ENCODE measurements at regions not wholly inside any gene's neighbourhood (a gene's known extent, or its start where the extent isn't known, plus 50 kb on each side); places are given as distances from the start of the nearest gene placed in this dataset.
"Not testable (repeated sequence)": the region's sequence is repeated elsewhere in the genome, so short reads cannot be mapped to it uniquely, and the experiment has no call there.

- DNase-seq, result no peak
Measured at GRCh38 chrX:150255441-150256296, 107.4 kb upstream of the MAMLD1 start.

DNA sequence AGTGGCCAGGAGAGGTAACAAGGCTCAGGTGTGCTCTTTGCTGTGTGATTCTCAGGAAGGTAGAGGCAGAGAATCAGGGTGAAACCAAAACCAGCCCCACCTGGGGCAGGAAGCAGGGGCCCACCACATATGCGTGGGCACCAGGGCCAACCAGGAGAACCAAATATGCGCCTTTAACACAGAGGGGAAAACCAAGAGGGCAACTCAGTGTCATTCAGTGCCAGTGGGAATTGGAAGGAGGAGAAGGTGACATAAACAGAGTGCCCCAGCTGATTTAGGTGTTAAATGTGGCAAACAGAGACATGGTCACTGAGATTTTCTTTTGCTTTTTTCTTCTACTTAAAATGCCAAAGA is 106.8 kb upstream of the MAMLD1 start:
- no peak for DNase-seq

DNA sequence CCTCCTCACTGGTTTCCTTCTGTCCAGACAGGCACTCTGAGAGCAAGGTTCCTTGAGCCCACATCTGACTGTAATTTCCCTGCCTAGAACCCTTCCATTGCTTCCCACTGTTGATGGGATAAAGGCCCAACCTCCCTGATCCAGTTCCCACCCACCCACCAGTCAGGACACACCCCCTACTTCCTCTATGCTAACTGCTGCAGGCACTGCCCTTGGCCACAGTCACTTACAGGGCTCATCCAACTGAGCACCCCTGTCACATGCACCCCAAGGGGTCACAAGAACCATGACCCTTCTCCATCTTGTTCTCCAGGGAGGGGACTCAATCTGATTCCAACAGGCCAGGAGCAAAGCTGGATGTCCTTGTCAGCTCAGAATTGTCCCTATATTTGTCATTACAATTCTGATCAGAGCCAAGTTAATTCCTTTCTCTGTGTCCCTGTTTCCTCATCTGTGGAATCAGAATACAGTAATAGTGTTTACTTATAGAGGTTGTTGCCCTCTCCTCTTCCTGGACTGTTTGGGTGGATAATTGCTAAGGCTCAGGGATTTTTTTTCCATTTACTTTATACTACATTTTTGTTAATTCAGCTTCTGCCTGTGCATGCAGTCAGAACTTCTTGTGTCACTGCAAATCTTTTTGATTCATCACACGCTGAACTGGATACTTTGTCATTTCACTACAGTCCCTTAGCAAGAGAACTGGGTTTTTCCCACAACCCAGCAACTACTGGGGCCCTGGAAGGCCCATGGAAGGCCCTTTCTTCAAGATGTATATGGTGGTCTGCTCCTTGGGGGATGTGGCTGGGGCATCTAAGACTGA is 105.6 kb upstream of the MAMLD1 start:
- DNase-seq, result no peak

- no peak for DNase-seq
Measured at GRCh38 chrX:150258176-150258425, 105.0 kb upstream of the MAMLD1 start.

DNA sequence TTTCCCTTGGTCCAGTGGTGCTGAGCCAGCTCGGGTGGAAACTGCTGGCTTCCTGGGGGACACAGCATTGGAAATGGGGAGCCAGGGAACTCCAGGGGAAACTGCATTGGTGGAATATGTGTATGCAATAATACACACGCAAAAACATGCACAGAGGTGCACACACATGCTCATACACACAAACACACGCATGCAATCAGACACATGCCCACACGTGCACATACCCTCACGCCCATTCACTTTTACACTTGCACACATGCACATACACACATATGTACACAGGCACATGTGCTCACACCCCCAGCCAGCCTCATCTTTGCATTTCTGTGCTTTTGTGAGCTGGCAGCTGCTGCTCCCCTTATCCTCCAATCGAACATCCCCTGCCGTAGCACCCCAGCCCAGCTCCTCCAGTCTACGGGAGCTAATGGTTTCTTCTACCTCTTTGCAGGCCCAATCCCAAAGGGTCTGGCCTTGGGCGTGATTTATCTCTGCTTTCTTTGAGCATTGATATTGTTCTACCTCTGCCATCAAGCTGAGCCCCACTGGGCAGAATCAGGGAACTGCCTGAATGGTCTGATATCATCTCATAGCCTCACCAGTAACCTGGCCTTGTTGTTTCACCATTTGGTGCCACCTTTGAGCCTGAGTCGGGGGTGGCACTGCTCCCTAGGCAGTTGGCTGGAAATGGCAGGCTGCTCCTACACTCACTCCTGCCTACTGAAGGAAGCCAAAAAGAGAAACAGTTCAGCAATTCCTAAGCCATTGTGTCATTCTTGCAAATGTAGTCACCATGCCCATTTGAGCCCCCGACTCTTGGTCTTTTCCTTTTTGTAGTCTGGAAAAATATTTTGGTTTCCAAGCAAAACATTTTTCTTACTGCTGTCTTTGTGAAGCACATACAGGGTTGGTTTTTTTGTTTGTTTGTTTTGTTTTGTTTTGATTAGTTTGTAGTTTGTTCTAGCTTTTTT is 104.4 kb upstream of the MAMLD1 start:
- DNase-seq, result no peak

- no peak for DNase-seq
Measured at GRCh38 chrX:150262456-150262855, 100.7 kb upstream of the MAMLD1 start.

DNA sequence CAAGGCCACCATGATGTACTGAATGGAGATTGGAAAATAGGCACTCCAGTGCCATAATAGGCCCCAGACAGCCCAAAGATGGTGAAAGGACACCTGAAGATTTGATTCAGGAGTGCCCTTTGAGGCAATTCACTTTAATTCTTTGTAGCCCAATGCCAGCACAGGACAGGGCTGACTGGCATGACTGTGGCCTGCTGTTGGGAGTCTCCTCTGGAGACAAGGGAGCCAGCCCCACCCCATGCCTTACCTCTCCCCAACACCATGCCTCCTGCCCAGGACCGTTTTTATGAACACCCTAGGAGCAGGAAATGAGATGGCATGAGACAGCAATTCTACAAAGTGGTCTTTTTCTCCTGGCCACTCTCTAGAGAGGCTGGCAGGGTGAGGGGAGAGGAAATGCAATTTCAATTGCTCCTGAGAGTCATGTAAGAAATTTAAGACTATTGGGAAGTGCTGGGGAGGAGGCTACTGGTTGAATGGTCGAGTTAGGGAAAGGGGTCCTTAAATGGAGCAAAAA is 94.2 kb upstream of the MAMLD1 start:
- DNase-seq, result no peak

- DNase-seq, result no peak
Measured at GRCh38 chrX:150269605-150270254, 93.4 kb upstream of the MAMLD1 start.

GRCh38 chrX:150270622-150271021 is 92.5 kb upstream of the MAMLD1 start:
- no peak for DNase-seq

- not testable (repeated sequence) for DNase-seq
Measured at GRCh38 chrX:150273575-150274294, 89.4 kb upstream of the MAMLD1 start.

- DNase-seq, result no peak
Measured at GRCh38 chrX:150282953-150283352, 80.2 kb upstream of the MAMLD1 start.

- DNase-seq, result no peak
Measured at GRCh38 chrX:150291014-150291413, 72.1 kb upstream of the MAMLD1 start.

GRCh38 chrX:150293311-150294013 is 69.7 kb upstream of the MAMLD1 start:
- no peak for DNase-seq

DNA sequence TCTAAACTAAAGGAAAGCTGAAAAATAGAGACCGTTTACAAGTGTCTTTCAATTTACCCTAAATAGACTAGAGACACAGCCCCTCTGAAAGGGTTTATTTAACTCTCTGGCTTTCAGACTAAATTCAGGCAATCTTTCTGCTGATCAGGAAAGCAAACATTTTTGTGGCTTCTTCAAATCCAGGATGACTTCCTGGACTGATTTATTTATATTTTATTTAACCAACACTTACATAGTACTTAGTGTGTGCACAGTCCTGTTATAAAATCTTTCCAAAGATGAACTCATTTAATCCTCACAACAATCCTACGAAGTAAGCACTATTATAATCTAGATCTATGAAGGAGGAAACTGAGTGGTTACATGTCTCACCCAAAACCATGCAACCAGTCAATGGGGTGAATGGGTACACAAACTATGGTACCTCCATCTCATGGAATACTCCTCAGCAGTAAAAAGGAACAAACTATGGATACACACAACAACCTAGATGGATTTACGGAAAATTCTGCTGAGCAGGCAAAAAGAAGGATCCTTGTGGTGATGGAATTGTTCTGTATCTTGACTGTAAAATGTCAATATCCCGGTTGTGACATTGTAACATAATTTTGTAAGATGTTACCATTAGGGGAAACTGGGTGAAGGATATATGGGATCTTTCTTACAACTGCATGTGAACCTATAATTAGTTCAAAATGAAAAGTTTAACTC is 64.1 kb upstream of the MAMLD1 start:
- no peak for DNase-seq

- DNase-seq, result no peak
Measured at GRCh38 chrX:150299579-150299978, 63.5 kb upstream of the MAMLD1 start.

- no peak for DNase-seq
Measured at GRCh38 chrX:150303386-150304097, 59.6 kb upstream of the MAMLD1 start.

GRCh38 chrX:150306002-150306401 is 57.1 kb upstream of the MAMLD1 start:
- no peak for DNase-seq

- no peak for DNase-seq
Measured at GRCh38 chrX:150308041-150308440, 55.1 kb upstream of the MAMLD1 start.

DNA sequence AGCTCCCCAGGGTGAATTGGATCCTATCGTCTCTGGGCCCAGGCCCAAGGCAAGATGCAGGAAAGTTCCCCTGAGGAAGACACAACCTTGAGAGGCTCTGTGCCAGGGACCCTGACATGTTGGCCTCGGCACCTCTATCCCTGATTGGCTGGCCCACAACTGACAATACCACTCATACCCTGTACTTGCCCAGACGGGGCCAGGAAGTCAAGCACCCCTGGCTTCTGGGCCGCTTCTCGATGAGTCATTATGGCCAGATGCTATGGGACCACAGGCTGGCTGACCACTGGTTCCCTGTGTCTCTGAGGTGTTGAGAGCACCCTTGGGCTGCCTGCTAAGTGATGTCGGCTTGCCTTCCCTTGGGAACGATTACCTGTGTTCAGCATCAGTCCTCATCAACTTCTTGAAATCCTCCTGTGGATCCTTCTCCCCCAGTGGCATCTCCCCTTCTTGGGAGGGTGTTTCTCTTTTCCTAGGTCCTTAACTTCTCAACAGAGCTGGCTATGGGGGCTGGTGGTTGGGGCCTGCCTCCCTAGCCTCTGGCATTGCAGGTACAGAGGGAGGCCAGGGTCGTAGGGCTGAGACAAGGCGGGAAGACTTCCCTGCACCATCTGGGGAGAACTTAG is 54.5 kb upstream of the MAMLD1 start:
- no peak for DNase-seq
